ENCODE measurements at regions not wholly inside any gene's neighbourhood (a gene's known extent, or its start where the extent isn't known, plus 50 kb on each side); places are given as distances from the start of the nearest gene placed in this dataset.

DNA sequence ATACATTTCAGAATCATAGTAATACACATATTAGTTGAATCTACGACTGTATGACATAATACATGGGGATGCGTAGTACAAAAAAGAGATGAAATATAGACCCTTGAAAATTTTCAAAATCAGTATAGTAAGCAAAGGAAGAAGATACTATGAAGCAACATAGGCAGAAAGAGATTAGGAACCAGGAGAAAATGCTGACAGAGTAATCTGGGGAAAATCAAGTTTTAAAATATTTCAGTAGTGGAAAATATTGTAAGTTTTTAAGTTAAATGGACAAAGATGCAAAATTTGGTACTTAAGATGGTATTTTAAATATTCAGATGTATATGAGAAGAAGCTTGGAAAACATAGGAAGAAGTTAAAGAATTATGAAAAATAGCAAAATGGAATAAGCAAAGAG lies 915.6 kb upstream of the LRFN5 start:
- TF ChIP-seq, protein P1, sequence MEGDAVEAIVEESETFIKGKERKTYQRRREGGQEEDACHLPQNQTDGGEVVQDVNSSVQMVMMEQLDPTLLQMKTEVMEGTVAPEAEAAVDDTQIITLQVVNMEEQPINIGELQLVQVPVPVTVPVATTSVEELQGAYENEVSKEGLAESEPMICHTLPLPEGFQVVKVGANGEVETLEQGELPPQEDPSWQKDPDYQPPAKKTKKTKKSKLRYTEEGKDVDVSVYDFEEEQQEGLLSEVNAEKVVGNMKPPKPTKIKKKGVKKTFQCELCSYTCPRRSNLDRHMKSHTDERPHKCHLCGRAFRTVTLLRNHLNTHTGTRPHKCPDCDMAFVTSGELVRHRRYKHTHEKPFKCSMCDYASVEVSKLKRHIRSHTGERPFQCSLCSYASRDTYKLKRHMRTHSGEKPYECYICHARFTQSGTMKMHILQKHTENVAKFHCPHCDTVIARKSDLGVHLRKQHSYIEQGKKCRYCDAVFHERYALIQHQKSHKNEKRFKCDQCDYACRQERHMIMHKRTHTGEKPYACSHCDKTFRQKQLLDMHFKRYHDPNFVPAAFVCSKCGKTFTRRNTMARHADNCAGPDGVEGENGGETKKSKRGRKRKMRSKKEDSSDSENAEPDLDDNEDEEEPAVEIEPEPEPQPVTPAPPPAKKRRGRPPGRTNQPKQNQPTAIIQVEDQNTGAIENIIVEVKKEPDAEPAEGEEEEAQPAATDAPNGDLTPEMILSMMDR (conservative IDR thresholded peaks at IDR 0.05 in 1 of 2, IDR thresholded peaks at IDR 0.05 in 1 of 2; ENCODE audit: low read depth in 1 of 2, low read length in 2 of 2), result no peak
- TF ChIP-seq EZH2 (IDR thresholded peaks at IDR 0.05; ENCODE audit: low read length, missing control alignments), result no peak

All from fibroblast of lung (primary cell).